ENCODE measurements at regions not wholly inside any gene's neighbourhood (a gene's known extent, or its start where the extent isn't known, plus 50 kb on each side); places are given as distances from the start of the nearest gene placed in this dataset.
"Not testable (repeated sequence)": the region's sequence is repeated elsewhere in the genome, so short reads cannot be mapped to it uniquely, and the experiment has no call there.

- DNase-seq (ENCODE audit: low spot score) = not testable (repeated sequence)
Observed at GRCh38 chr16:59096682-59097081, 362.6 kb upstream of the GOT2 start.

DNA sequence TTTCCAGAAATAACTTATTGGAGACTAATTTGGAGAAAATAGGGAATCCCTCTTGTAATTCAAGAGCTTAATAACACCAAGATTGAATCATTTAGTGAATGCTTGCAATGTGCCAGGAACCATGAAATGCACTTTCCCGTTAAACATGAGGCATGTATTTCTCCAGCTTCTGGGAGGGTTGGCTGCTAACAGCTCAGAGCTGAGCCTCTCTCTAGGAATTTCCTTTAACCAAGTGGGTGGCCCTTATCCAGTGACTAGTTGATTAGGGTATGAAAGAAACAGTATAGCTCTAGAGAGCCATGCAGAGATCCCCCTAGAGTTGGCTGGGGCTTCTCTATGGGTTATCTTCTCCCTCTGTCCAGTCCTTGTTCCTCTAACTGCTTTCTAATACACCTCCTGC is 356.4 kb upstream of the GOT2 start:
- DNase-seq (ENCODE audit: low spot score) = no peak

DNA sequence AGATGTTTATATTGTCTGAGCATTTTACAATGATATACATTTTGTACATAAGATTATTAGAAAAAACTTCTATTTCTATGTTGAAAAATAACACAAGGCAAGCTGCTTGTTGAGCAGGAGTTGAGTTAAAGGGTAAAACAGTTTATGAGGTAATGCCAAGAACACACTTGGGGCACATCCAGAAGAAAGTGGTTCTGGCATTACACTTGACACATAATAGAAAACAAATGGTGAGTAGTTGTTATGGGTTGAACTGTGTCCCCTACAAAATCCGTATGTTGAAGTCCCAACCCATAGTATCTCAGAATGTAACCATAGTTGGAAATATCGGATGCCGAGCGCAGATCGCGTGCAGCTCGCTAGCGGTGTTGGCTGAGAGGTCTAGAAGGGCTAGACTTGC is 354.3 kb upstream of the GOT2 start:
- no peak for DNase-seq (ENCODE audit: low spot score)

DNA sequence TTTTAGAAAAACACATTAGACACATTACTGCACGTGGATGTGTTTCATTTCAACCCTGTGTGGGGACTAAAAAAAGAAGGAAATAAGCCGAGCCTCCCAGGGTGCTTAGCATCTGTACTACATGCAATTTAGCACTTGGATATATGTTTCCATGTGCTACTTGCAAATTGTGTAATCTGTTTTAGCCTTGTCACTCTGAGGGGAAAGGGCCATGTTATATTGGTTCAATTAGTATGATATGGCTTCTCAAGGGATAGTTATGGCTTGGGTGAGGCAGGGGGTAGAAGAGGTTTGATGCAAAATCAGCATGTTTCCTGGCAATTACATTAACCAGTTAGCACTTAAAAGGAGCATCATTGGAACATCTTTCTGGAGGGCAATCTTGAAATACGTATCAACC is 353.5 kb upstream of the GOT2 start:
- DNase-seq (ENCODE audit: low spot score) = no peak

- DNase-seq (ENCODE audit: low spot score) = no peak
Observed at GRCh38 chr16:59067205-59067604, 333.1 kb upstream of the GOT2 start.

DNA sequence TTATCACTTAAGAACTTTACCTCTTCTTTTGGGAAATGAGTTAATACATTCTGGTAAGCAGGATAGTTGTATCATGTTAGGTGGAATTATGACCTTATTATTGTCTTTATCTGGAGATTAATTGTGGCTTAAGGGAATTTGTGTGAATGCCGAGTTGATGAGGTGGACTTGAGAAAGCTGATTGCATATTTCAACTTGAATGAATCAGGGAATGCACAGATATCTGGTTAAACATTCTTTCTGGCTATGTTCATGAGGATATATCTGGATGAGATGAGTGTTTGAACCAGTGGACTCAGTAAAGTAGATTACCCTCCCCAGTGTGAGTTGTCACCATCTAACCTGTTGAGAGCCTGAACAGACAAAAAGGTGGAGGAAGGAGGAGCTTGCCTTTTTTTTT is 326.1 kb upstream of the GOT2 start:
- peak; percentile 29 for DNase-seq (ENCODE audit: low spot score)

DNA sequence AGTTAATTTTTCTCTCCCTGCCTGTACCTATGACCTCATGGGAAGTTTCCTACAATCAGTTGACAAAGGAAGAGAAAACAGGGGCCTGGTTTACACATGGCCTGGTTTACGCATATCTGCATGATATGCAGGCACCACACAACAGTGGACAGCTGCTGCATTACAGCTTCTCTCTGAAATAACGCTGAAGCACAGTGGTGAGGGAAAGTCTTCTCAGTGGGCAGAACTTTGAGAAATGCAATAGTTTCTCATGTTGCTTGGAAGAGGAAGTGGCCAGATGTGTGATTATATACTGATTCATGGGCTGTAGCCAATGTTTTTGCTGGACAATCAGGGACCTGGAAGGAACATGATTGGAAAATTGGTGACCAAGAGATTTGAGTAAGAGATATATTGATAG is 324.1 kb upstream of the GOT2 start:
- DNase-seq (ENCODE audit: low spot score) = no peak

- DNase-seq (ENCODE audit: low spot score) = no peak
Observed at GRCh38 chr16:59053911-59054310, 319.8 kb upstream of the GOT2 start.

DNA sequence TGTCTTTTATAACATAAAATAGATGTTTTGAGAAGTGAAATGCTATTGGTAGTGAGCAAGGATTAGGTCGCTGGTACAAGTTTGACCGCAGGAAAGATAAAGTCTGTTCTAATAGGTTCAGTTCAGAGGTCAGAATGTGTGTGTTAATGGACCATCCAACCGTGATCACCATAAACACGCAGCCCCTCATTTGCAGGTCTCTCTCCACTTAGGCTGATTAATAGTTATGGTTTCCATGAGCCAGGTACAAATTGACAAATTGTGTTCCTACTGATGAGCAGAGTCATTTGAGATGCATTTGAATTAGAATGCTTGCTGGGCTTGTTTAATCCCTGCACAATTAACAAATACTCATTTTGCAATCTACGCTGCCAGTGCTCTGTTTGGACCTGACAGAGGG is 318.1 kb upstream of the GOT2 start:
- DNase-seq (ENCODE audit: low spot score) = no peak

GRCh38 chr16:59048876-59049275 is 314.8 kb upstream of the GOT2 start:
- no peak for DNase-seq (ENCODE audit: low spot score)

- no peak for DNase-seq (ENCODE audit: low spot score)
Observed at GRCh38 chr16:59047114-59047513, 313.0 kb upstream of the GOT2 start.

DNA sequence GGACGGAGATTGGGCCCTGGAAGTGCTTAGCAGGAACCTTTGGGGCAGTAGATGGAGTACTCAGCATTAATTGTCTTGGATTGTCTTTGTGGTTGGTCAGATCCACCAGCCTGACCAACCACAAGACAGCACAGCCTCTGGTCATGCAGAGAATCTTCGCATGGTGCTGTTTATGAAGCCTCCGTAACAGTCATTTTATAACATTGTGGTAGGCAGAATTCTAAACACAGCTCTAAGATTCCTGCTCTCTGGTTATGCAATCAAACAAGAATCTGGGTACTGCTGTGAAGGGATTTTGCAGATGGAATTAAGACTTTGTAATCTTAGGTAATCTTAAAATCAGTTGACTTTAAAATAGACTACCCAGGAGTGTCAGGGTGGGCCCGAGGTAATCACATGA is 312.2 kb upstream of the GOT2 start:
- peak; percentile 17 for DNase-seq (ENCODE audit: low spot score)

GRCh38 chr16:59045501-59045900 is 311.4 kb upstream of the GOT2 start:
- no peak for DNase-seq (ENCODE audit: low spot score)

- DNase-seq (ENCODE audit: low spot score) = peak; percentile 7
Observed at GRCh38 chr16:59044616-59045015, 310.5 kb upstream of the GOT2 start.

GRCh38 chr16:59042301-59042700 is 308.2 kb upstream of the GOT2 start:
- no peak for DNase-seq (ENCODE audit: low spot score)

GRCh38 chr16:59039066-59039720 is 305.1 kb upstream of the GOT2 start:
- DNase-seq (ENCODE audit: low spot score) = no peak

DNA sequence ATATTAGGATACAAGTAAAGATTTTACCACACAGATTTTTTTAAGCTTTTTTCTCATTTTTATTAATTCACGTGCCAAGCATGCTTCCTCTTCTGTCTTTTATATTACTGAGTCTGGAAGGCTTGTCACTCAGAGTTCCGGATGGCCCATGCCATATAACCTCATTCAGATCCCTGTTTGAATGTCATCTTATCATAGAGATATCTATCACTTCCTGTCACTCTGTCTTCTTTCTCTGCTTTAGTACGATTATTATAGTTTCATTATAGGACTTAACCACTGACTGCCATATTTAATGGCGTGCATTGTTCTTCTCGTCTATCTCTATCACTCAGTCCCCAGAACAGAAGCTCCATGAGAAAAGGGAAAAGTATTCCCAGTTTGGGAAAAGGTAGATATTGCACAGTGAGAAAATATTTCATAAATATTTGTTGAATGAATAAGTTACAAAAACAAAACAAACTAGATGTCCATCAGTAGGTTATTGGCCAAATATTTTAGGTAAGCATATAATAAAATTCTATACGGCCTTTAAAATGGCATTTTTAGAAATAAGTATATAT is 296.9 kb upstream of the GOT2 start:
- DNase-seq (ENCODE audit: low spot score) = no peak

DNA sequence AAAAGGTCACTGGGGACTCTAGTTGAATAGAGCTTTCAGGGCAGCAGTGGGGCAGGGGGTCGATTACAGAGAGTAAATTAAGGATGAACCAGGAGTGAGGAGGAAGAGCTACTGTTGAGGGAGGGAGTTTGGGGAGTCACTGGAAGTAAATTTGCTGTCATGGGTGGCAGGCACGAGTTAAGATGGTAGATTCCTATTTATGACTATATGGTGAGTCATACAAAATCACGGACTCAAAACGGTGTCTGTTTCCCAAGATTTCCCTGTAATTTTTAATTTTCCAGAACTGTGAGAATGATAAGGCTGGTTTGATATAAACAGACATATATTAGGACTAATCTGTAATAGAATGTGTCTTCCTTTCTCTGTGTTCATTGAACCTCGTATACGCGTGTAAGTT is 287.6 kb upstream of the GOT2 start:
- no peak for DNase-seq (ENCODE audit: low spot score)

DNA sequence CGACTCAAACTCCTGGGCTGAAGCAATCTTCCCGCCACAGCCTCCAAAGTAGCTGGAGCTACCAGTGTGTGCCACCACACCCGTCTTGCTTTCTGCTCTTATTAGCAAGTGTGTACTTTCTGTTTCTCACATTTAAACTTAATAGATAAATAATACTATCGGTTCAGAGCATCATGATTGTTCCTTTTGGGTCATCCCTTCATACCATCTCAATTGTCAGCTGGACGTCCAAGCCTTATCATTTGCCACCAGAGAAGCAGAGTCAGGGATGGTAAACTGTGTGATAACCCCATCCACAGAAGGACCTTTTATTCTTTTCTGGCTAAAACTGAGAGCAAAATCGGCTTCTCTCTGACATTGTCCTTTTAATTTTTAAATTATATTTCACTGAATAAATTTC is 279.8 kb upstream of the GOT2 start:
- DNase-seq (ENCODE audit: low spot score) = no peak

- no peak for DNase-seq (ENCODE audit: low spot score)
Observed at GRCh38 chr16:58999762-59000161, 265.6 kb upstream of the GOT2 start.

GRCh38 chr16:58992755-58993154 is 258.6 kb upstream of the GOT2 start:
- not testable (repeated sequence) for DNase-seq (ENCODE audit: low spot score)

- DNase-seq (ENCODE audit: low spot score) = not testable (repeated sequence)
Observed at GRCh38 chr16:58983181-58983965, 249.3 kb upstream of the GOT2 start.

DNA sequence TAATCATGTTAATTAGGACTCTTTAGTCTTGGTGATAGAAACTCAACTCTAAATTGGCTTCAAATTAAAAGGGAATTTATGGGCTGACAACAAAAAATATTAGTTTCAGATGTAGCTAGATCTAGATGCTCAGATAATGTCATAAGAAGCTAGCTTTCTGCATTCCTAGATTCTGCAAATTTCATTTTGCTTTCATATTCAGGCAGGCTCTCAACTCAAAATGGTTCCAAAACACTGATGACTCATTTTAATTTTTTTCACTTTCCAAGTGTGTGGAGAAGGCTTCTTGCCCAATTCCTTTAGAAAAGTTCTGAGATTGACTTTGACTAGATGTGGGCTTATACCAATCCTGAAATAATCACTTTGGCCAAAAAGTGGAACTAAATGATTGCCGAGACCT is 236.7 kb upstream of the GOT2 start:
- DNase-seq (ENCODE audit: low spot score) = peak; percentile 18

DNA sequence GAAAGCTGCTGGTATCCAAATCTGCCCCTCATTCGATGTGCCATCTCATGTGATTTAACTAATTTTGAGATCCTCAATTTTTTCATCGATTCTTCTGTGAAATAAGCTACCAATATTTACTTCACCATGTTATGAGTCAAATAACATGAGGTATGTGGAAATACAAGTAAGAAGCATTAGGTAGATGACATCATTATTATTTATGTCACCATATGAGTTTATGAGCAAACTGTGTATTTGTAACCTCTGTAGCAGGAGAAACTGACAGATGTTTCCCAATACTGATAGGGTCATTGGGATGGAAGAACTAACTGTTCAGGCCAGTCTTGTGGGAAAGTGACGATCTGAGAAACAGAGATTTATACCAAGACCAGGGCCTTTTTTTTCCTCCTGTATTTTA is 229.4 kb upstream of the GOT2 start:
- DNase-seq (ENCODE audit: low spot score) = no peak

All from AG08395 (cell line).